Vagina (tissue), 2 donors: ENCODE measurements at regions not wholly inside any gene's neighbourhood (a gene's known extent, or its start where the extent isn't known, plus 50 kb on each side); places are given as distances from the start of the nearest gene placed in this dataset.

Experiments used
- DNase-seq, 2 donors: peaks; one replicate each; pipeline ENCODE4 v3.0.0-alpha.2; 2017; ENCODE audit errors: extremely low spot score in 2 of 2
- H3K27ac ChIP-seq: fragments of 200-600 bp; sonication (generic); one replicate; pipeline ENCODE4 v1.5.1; 2019
- H3K27me3 ChIP-seq: fragments of 200-600 bp; sonication (generic); one replicate; pipeline ENCODE4 v1.5.1; 2019
- H3K36me3 ChIP-seq, 2 donors: fragments of 200-600 bp; sonication (generic); one replicate each; pipeline ENCODE4 v1.5.1; 2017 to 2019
- H3K4me1 ChIP-seq: fragments of 200-600 bp; sonication (generic); one replicate; pipeline ENCODE4 v1.5.1; 2019
- H3K4me3 ChIP-seq, 2 donors: fragments of 200-600 bp; sonication (generic); 1 replicate in 1 of 2; 2 replicates in 1 of 2; pipeline ENCODE4 v1.5.1; 2016 to 2019
- H3K9me3 ChIP-seq: fragments of 200-600 bp; sonication (generic); one replicate; pipeline ENCODE4 v1.5.1; 2019
- POLR2A ChIP-seq, 2 donors: fragments of 450-650 bp; IDR thresholded peaks; one replicate each; pipeline ENCODE4 v1.6.1; 2017; ENCODE audit warnings: antibody characterized with exemption in 2 of 2, mild to moderate bottlenecking in 2 of 2, moderate library complexity in 2 of 2
- POLR2AphosphoS5 ChIP-seq, 2 donors: sonication (generic); formaldehyde crosslinking; IDR thresholded peaks; one replicate each; pipeline ENCODE4 v1.9.0; 2017; ENCODE audit warnings: antibody characterized with exemption in 2 of 2, mild to moderate bottlenecking in 2 of 2, low read depth in 1 of 2; ENCODE audit not compliant: insufficient read depth in 1 of 2
- intact Hi-C: fragments of 100-400 bp; cut with DNase I; formaldehyde crosslinking; loops from one replicate; pipeline ENCODE4 v1.15.1; 2023
- TF ChIP-seq, protein P1 (sequence below), 3 experiments: fragments of 450-650 bp in 2 of 3; fragments of 200-600 bp in 1 of 3; sonication (generic) in 1 of 3; IDR thresholded peaks; one replicate each; pipeline ENCODE4 v1.5.1; 2017 to 2019; ENCODE audit warnings: antibody characterized with exemption in 3 of 3, mild to moderate bottlenecking in 2 of 3, moderate library complexity in 2 of 3

DNA sequence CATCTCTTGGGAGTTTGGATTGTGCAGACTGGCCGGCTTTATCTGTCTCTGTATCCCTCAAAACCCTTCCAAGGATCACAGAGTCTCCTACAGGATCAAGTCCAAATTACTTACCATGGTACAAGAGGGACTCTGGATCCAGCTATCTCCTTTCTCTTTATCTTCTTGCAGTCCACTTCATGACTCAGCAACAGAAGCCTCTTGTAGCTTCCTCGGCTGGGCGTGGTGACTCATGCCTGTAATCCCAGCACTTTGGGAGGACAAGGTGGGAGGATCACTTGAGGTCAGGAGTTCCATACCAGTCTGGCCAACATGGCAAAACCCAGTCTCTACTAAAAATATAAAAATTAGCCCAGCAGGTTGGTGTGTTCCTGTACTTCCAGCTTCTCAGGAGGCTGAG is 189.7 kb downstream of the BCAT1 start:
- intact Hi-C loops: loop anchor here (10.0 kb wide), 1 partner anchor 54 kb away; no protein-coding TSS in a partner anchor
- no peak for TF ChIP-seq POLR2A (IDR thresholded peaks at IDR 0.05)
- no peak for TF ChIP-seq POLR2AphosphoS5 (IDR thresholded peaks at IDR 0.05; ENCODE audit: insufficient read depth in 1 of 2, low read depth in 1 of 2)
- TF ChIP-seq, protein P1, sequence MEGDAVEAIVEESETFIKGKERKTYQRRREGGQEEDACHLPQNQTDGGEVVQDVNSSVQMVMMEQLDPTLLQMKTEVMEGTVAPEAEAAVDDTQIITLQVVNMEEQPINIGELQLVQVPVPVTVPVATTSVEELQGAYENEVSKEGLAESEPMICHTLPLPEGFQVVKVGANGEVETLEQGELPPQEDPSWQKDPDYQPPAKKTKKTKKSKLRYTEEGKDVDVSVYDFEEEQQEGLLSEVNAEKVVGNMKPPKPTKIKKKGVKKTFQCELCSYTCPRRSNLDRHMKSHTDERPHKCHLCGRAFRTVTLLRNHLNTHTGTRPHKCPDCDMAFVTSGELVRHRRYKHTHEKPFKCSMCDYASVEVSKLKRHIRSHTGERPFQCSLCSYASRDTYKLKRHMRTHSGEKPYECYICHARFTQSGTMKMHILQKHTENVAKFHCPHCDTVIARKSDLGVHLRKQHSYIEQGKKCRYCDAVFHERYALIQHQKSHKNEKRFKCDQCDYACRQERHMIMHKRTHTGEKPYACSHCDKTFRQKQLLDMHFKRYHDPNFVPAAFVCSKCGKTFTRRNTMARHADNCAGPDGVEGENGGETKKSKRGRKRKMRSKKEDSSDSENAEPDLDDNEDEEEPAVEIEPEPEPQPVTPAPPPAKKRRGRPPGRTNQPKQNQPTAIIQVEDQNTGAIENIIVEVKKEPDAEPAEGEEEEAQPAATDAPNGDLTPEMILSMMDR (IDR thresholded peaks at IDR 0.05): no peak
- Histone ChIP-seq H3K27ac (no peak overlapping the region), H3K27me3 (no peaks in the 10 kb centered on the region), H3K4me3 (no peak overlapping the region), H3K4me1 (no peaks in the 10 kb centered on the region), H3K9me3 (no peaks in the 10 kb centered on the region), H3K36me3 (no peaks in the 10 kb centered on the region)
- DNase-seq: no peak

- no peaks in the 10 kb centered on the region for H3K9me3 ChIP-seq
- H3K36me3 ChIP-seq: no peaks in the 10 kb centered on the region
- no peaks in the 10 kb centered on the region for H3K4me1 ChIP-seq
- H3K27ac ChIP-seq: no peak overlapping the region
- DNase-seq: no peak
- TF ChIP-seq, protein P1 (IDR thresholded peaks at IDR 0.05): no peak
- TF ChIP-seq POLR2A (IDR thresholded peaks at IDR 0.05): no peak
- TF ChIP-seq POLR2AphosphoS5 (IDR thresholded peaks at IDR 0.05; ENCODE audit: insufficient read depth in 1 of 2, low read depth in 1 of 2): no peak
- H3K4me3 ChIP-seq: no peak overlapping the region
- intact Hi-C loops: loop anchor here (10.0 kb wide), 1 partner anchor 52 kb away; no protein-coding TSS in a partner anchor
- H3K27me3 ChIP-seq: no peaks in the 10 kb centered on the region
Observed at GRCh38 chr12:24756479-24757024, 192.3 kb downstream of the BCAT1 start.

GRCh38 chr12:24754690-24755638 is 193.9 kb downstream of the BCAT1 start:
- H3K36me3 ChIP-seq: no peaks in the 10 kb centered on the region
- H3K9me3 ChIP-seq: no peaks in the 10 kb centered on the region
- DNase-seq: no peak
- no peaks in the 10 kb centered on the region for H3K27me3 ChIP-seq
- no peak for TF ChIP-seq POLR2AphosphoS5 (IDR thresholded peaks at IDR 0.05; ENCODE audit: insufficient read depth in 1 of 2, low read depth in 1 of 2)
- TF ChIP-seq, protein P1 (IDR thresholded peaks at IDR 0.05): no peak
- no peak for TF ChIP-seq POLR2A (IDR thresholded peaks at IDR 0.05)
- H3K4me3 ChIP-seq: no peak overlapping the region
- intact Hi-C loops: loop anchor here (10.0 kb wide), 1 partner anchor 50 kb away; no protein-coding TSS in a partner anchor
- H3K27ac ChIP-seq: no peak overlapping the region
- no peaks in the 10 kb centered on the region for H3K4me1 ChIP-seq

DNA sequence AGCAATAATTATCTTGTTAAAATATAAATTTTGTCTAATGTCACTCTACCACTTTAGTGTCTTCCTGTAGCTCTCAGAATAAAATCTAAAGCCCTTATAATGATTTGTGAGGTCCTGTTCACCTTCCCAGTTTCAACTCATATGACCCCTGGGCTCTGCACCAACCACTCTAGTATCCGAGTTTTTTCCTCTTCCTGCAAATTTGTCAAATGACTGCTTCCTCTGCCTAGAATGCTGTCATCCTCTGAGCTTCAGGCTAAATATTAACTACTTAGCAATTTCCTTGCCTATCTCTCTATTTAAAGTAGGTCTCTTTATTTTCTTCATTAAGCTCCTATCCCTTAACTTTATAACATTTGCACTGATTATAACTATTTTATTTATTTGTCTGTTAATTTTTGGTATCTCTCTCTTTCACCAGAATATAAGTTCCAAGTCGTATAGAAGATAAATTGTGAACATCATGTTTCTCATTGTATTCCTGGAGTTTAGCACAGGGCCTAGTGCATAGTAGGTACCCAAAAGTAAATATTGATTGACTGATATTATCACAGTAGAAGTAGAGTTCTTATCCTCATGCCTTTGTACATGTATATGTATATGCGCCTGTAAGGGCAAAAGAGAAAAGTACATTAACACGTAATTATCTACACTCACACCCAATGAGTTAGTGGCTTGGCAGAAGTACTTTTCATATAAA is 196.0 kb downstream of the BCAT1 start:
- H3K27me3 ChIP-seq: no peaks in the 10 kb centered on the region
- intact Hi-C loops: loop anchor here (10.0 kb wide), 1 partner anchor 48 kb away; no protein-coding TSS in a partner anchor
- H3K4me3 ChIP-seq: no peak overlapping the region
- no peak for DNase-seq
- no peaks in the 10 kb centered on the region for H3K9me3 ChIP-seq
- no peak for TF ChIP-seq POLR2AphosphoS5 (IDR thresholded peaks at IDR 0.05; ENCODE audit: insufficient read depth in 1 of 2, low read depth in 1 of 2)
- TF ChIP-seq, protein P1 (IDR thresholded peaks at IDR 0.05): no peak
- no peak for TF ChIP-seq POLR2A (IDR thresholded peaks at IDR 0.05)
- no peak overlapping the region for H3K27ac ChIP-seq
- no peaks in the 10 kb centered on the region for H3K4me1 ChIP-seq
- no peaks in the 10 kb centered on the region for H3K36me3 ChIP-seq
